NT2/D1 (cell line): ENCODE measurements at regions not wholly inside any gene's neighbourhood (a gene's known extent, or its start where the extent isn't known, plus 50 kb on each side); places are given as distances from the start of the nearest gene placed in this dataset.

Experiments used
- SUZ12 ChIP-seq: IDR thresholded peaks from 2 replicates; pipeline ENCODE4 v1.6.1; 2011; ENCODE audit not compliant: insufficient read length, insufficient read depth; ENCODE audit errors: extremely low read depth
- YY1 ChIP-seq: IDR thresholded peaks from 2 replicates; pipeline ENCODE4 v1.6.1; 2011; ENCODE audit not compliant: insufficient read length, insufficient read depth
- ZNF274 ChIP-seq: IDR thresholded peaks from 2 replicates; pipeline ENCODE4 v1.6.1; 2011; ENCODE audit warnings: mild to moderate bottlenecking, low read depth, low read length

DNA sequence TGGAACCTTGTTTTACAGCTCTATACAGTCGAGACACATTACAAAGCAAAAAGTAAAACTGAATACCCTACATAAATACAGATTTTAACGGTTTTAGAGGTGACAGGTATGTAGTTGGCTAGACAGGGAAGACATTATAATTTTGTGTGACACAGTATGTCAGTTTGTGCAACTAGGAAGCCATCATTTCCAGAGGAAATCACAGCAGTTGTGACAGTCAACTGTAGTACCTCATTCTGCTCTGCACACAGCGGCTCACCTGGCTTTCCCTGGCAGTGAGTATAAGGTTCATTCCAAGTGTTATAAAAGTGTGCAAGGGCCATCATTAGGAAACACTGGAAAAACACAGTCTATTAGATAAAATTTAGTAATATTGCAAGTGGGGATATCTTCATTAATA is 501.6 kb upstream of the PHF14 start:
- no peak for TF ChIP-seq SUZ12
- TF ChIP-seq ZNF274, result no peak
- TF ChIP-seq YY1, result no peak
